HepG2 (cell line): ENCODE measurements at regions not wholly inside any gene's neighbourhood (a gene's known extent, or its start where the extent isn't known, plus 50 kb on each side); places are given as distances from the start of the nearest gene placed in this dataset.

Experiments used
- ATAC-seq: fragments of 200-7000 bp; cut with Tn5 transposase; 3 replicates; pipeline ENCODE4 v1.9.1; 2020; ENCODE audit warnings: mild to moderate bottlenecking, moderate library complexity
- BruUV-seq: library from RNA; stranded (reverse); fragments of 400-500 nt; replicated peaks from 2 replicates; lab custom pipeline; 2021; lab: Mats Ljungman, UMichigan
- CTCF ChIA-PET: fragments of 300-600 bp; formaldehyde crosslinking; extraction: SDS; loops from one replicate; lab custom pipeline; 2021; ENCODE audit warnings: low total read pairs, inconsistent platforms, low intra/inter-chr PET ratio; lab: Yijun Ruan, JAX
- POLR2A ChIA-PET: fragments of 350-600 bp; sonication (Branson Sonifier 250); formaldehyde crosslinking; loops from one replicate; lab custom pipeline; 2020; ENCODE audit warnings: antibody characterized with exemption, inconsistent platforms; lab: Yijun Ruan, JAX
- DNase-seq: peaks from one replicate; pipeline ENCODE4 v3.0.0-alpha.2; 2015; ENCODE audit warnings: low spot score
- FAIRE-seq: peaks from 3 replicates; lab custom pipeline; 2011; peaks lifted over from hg19 to GRCh38; lab: Jason Lieb, UNC
- H2AFZ ChIP-seq: one replicate; pipeline ENCODE4 v1.6.1; 2011; ENCODE audit warnings: low read length, inconsistent platforms
- H3K27ac ChIP-seq: fragments of 300-600 bp; 3 replicates; pipeline ENCODE4 v1.8.0; 2011; ENCODE audit warnings: mixed run types, mild to moderate bottlenecking, mixed read lengths, low read length, inconsistent platforms; ENCODE audit not compliant: insufficient read depth; ENCODE audit errors: extremely low read length
- H3K27me3 ChIP-seq, 2 experiments: fragments of 200-600 bp in 1 of 2; 2 replicates in 1 of 2; 3 replicates in 1 of 2; pipeline versions ENCODE4 v1.6.0 to v1.8.0; 2011; ENCODE audit warnings: low read length in 2 of 2, mild to moderate bottlenecking in 2 of 2, moderate library complexity in 2 of 2, inconsistent platforms in 1 of 2; ENCODE audit not compliant: insufficient read depth in 2 of 2, control insufficient read depth in 1 of 2
- H3K36me3 ChIP-seq, 2 experiments: fragments of 200-600 bp in 1 of 2; replicated peaks in 1 of 2; 2 replicates in 1 of 2; 3 replicates in 1 of 2; pipeline versions ENCODE4 v1.5.1 to v1.8.0; 2011; ENCODE audit warnings: low read length in 2 of 2, inconsistent platforms in 1 of 2; ENCODE audit not compliant: insufficient read depth in 2 of 2, control insufficient read depth in 1 of 2
- H3K4me1 ChIP-seq: 2 replicates; pipeline ENCODE4 v1.5.1; 2012; ENCODE audit warnings: low read length, inconsistent platforms; ENCODE audit not compliant: insufficient read depth
- H3K4me2 ChIP-seq: 2 replicates; pipeline ENCODE4 v1.6.0; 2011; ENCODE audit warnings: low read depth, low read length, inconsistent platforms
- H3K4me3 ChIP-seq, 3 experiments: fragments of 200-600 bp in 1 of 3; sonication (generic), shearing (Covaris generic) in 1 of 3; replicated peaks in 1 of 3; 2 replicates each; pipeline ENCODE4 v1.5.1; 2011 to 2016; ENCODE audit warnings: low read length in 3 of 3, inconsistent platforms in 2 of 3, low read depth in 2 of 3, mild to moderate bottlenecking in 2 of 3, control low read depth in 1 of 3, mixed read lengths in 1 of 3; ENCODE audit not compliant: insufficient read depth in 1 of 3
- H3K79me2 ChIP-seq: one replicate; pipeline ENCODE4 v1.6.1; 2011; ENCODE audit warnings: low read length, inconsistent platforms; ENCODE audit not compliant: insufficient read depth
- H3K9ac ChIP-seq: 2 replicates; pipeline ENCODE4 v1.6.0; 2011; ENCODE audit warnings: mild to moderate bottlenecking, low read depth, low read length, inconsistent platforms; ENCODE audit not compliant: insufficient read depth
- H3K9me3 ChIP-seq: 2 replicates; pipeline ENCODE4 v1.5.1; 2012; ENCODE audit warnings: mild to moderate bottlenecking, low read length
- H4K20me1 ChIP-seq: 2 replicates; pipeline ENCODE4 v1.6.0; 2011; ENCODE audit warnings: inconsistent platforms, mild to moderate bottlenecking, low read length, moderate library complexity; ENCODE audit not compliant: insufficient read depth
- MNT ChIP-seq: fragments of 450-650 bp; IDR thresholded peaks from 2 replicates; pipeline ENCODE4 v1.6.1; 2016
- MTA3 ChIP-seq: sonication (generic); formaldehyde crosslinking; IDR thresholded peaks from 2 replicates; pipeline ENCODE4 v1.4.0; 2020; ENCODE audit warnings: missing genetic modification reagents
- NFE2L1 ChIP-seq: sonication (generic); formaldehyde crosslinking; IDR thresholded peaks from 2 replicates; pipeline ENCODE4 v1.4.0; 2020; ENCODE audit warnings: missing genetic modification reagents, mild to moderate bottlenecking, borderline replicate concordance
- NFE2L2 ChIP-seq: fragments of 150-350 bp; IDR thresholded peaks from 2 replicates; pipeline ENCODE4 v1.6.1; 2014; ENCODE audit warnings: low read length
- NR1H2 ChIP-seq: sonication (generic); formaldehyde crosslinking; IDR thresholded peaks from 2 replicates; pipeline ENCODE4 v1.8.1; 2022; ENCODE audit warnings: low read depth, missing genetic modification reagents, borderline replicate concordance
- POGZ ChIP-seq: sonication (generic); formaldehyde crosslinking; IDR thresholded peaks from 2 replicates; pipeline ENCODE4 v1.4.0; 2020; ENCODE audit warnings: mild to moderate bottlenecking, missing genetic modification reagents
- RXRB ChIP-seq: IDR thresholded peaks from 2 replicates; pipeline ENCODE4 v1.6.1; 2016; ENCODE audit warnings: borderline replicate concordance, missing genetic modification reagents, missing compliant biosample characterization
- SUZ12 ChIP-seq: fragments of 150-350 bp; IDR thresholded peaks from 2 replicates; pipeline ENCODE4 v1.6.1; 2014; ENCODE audit warnings: low read depth, low read length
- TEAD3 ChIP-seq: optimal IDR thresholded peaks from 2 replicates; pipeline ENCODE3; 2016; ENCODE audit warnings: borderline replicate concordance
- THYN1 ChIP-seq: sonication (generic); formaldehyde crosslinking; IDR thresholded peaks from 2 replicates; pipeline ENCODE4 v1.8.1; 2023; ENCODE audit warnings: low read depth, mild to moderate bottlenecking, moderate library complexity, missing genetic modification reagents, borderline replicate concordance
- WGBS: methylation state at CpG from one replicate; pipeline ENCODE4 v1.1.6; 2017; ENCODE audit warnings: low lambda C conversion rate; 5-methylcytosine and 5-hydroxymethylcytosine counted together
- in situ Hi-C: cut with HindIII; loops from 2 replicates; pipeline ENCODE4 v1.10.0; 2017; ENCODE audit warnings: low pct_unique_long_range_greater_than_20kb; ENCODE audit not compliant: extremely low pct_ligation_motif_present
- intact Hi-C: fragments of 100-400 bp; cut with micrococcal nuclease; formaldehyde crosslinking; loops from one replicate; pipeline ENCODE4 v1.10.0; 2022; ENCODE audit not compliant: unreplicated experiment

- in situ Hi-C loops: no loop called here
- Histone ChIP-seq H3K36me3 (no peaks in the 10 kb centered on the region), H3K4me1 (no peaks in the 10 kb centered on the region), H3K4me3 (no peak overlapping the region), H2AFZ (no peak overlapping the region), H3K4me2 (no peak overlapping the region), H3K27me3 (no peaks in the 10 kb centered on the region), H3K79me2 (no peaks in the 10 kb centered on the region)
- no TSS peak for BruUV-seq
- POLR2A ChIA-PET: no interaction called here
- intact Hi-C loops: no loop called here
- DNase-seq: no peak
- TF ChIP-seq POGZ (CRISPR knock-in tag) (no peak), NFE2L2 (peak; percentile 81)
- TF ChIP-seq, all 625 proteins: peak for 1
- CTCF ChIA-PET: no interaction called here
- ATAC-seq (no peak), FAIRE-seq (no peak)
- Histone ChIP-seq H3K27ac (no peak overlapping the region), H4K20me1 (no peaks in the 10 kb centered on the region), H3K9me3 (no peaks in the 10 kb centered on the region), H3K9ac (no peak overlapping the region)
These were observed 608.2 kb downstream of the NSUN3 start for GRCh38 chr3:94671078-94671477.

- TF ChIP-seq MTA3 (CRISPR knock-in tag) (no peak), MNT (no peak), RXRB (CRISPR knock-in tag) (no peak), NFE2L1 (no peak), SUZ12 (no peak), NR1H2 (CRISPR knock-in tag) (no peak), THYN1 (CRISPR knock-in tag) (no peak), TEAD3 (CRISPR knock-in tag) (no peak)
- Histone ChIP-seq H2AFZ (no peak overlapping the region), H3K27me3 (no peaks in the 10 kb centered on the region), H3K9ac (no peak overlapping the region), H3K36me3 (no peaks in the 10 kb centered on the region), H3K79me2 (no peaks in the 10 kb centered on the region), H3K27ac (no peak overlapping the region), H3K4me3 (no peak overlapping the region), H4K20me1 (no peaks in the 10 kb centered on the region), H3K4me2 (no peak overlapping the region), H3K4me1 (no peaks in the 10 kb centered on the region), H3K9me3 (no peaks in the 10 kb centered on the region)
- intact Hi-C loops: no loop called here
- no peak for ATAC-seq
- no peak for FAIRE-seq
- BruUV-seq: no TSS peak
- DNase-seq: no peak
- ChIA-PET POLR2A (no interaction called here), CTCF (no interaction called here)
- WGBS: 56% methylated on average over 1 of the region's 1 CpG
- in situ Hi-C loops: no loop called here
These were observed 611.0 kb downstream of the NSUN3 start for GRCh38 chr3:94673876-94674275.
